ENCODE measurements at regions not wholly inside any gene's neighbourhood (a gene's known extent, or its start where the extent isn't known, plus 50 kb on each side); places are given as distances from the start of the nearest gene placed in this dataset.

GRCh38 chr7:39892361-39892760 is 57.7 kb upstream of the CDK13 start:
- no peak for DNase-seq

DNA sequence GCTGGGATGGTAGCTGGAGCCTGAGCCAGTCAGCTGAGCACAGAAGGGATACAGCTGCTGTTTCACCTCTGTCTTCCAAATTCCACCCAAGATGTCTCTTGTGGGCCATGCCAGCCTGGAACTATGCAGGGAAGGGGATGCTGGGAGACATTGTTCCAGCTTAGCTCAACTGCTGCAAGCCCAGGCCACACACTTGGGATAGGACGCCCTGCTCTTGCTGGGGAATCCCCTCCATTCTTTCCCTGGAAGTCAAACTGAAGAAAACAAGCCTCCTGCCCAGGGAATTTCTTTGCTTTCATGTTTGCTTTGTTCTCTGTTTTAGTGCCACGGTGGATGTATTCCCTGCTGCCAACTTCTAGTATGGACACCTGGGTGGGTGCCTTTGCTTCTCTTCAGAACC is 55.2 kb upstream of the CDK13 start:
- no peak for DNase-seq

- DNase-seq: no peak
Measured at GRCh38 chr7:39896840-39897239, 53.2 kb upstream of the CDK13 start.

DNA sequence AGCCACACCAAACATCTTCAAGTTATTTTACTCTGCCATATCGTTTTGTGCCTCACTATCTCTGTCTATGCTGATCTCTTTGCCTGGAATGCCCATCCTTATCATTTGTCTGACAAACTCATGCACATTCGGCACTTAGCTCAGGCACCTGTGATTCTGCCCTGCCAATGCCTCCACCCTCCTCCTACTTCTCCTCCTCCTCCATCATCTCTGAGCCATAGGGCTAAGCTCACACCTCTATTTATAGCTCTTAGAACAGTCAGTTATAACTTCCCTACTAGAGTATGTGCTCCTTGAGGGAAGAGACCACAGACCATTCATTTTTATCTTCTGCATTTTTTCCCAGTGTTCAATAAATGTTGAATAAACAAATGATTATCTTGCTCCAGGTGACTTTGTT is 51.2 kb upstream of the CDK13 start:
- DNase-seq: no peak

Measured in KG1 (cell line).